Transverse colon (tissue), 4 donors: ENCODE measurements at regions not wholly inside any gene's neighbourhood (a gene's known extent, or its start where the extent isn't known, plus 50 kb on each side); places are given as distances from the start of the nearest gene placed in this dataset.

Source experiments
- DNase-seq: peaks from one replicate; pipeline ENCODE4 v3.0.0-alpha.2; 2019
- H3K27ac ChIP-seq, 4 donors: fragments of 200-600 bp; sonication (generic); 2 replicates each; pipeline ENCODE4 v1.5.1; 2016 to 2018; ENCODE audit warnings: inconsistent platforms in 4 of 4
- H3K27me3 ChIP-seq: fragments of 200-600 bp; sonication (generic); 2 replicates; pipeline ENCODE4 v1.5.1; 2017; ENCODE audit warnings: inconsistent platforms
- H3K36me3 ChIP-seq, 4 donors: fragments of 200-600 bp; sonication (generic); 2 replicates each; pipeline ENCODE4 v1.5.1; 2017 to 2019; ENCODE audit warnings: inconsistent platforms in 4 of 4
- H3K4me1 ChIP-seq, 4 donors: fragments of 200-600 bp; sonication (generic); 2 replicates each; pipeline ENCODE4 v1.5.1; 2017 to 2020; ENCODE audit warnings: inconsistent platforms in 4 of 4
- H3K4me3 ChIP-seq, 4 donors: fragments of 200-600 bp; sonication (generic); 1 replicate in 1 of 4; 2 replicates in 3 of 4; pipeline versions ENCODE4 v1.5.1 to v1.6.1; 2017 to 2019; ENCODE audit warnings: inconsistent platforms in 4 of 4
- H3K9me3 ChIP-seq, 2 donors: fragments of 200-600 bp; sonication (generic); 2 replicates each; pipeline ENCODE4 v1.5.1; 2017 to 2019; ENCODE audit warnings: inconsistent platforms in 2 of 2
- CTCF ChIP-seq, 5 experiments: fragments of 200-600 bp in 3 of 5; fragments of 450-650 bp in 2 of 5; sonication (generic) in 3 of 5; IDR thresholded peaks; 1 replicate in 2 of 5; 2 replicates in 3 of 5; pipeline ENCODE4 v1.5.1; 2016 to 2017; ENCODE audit warnings: antibody characterized with exemption in 5 of 5, inconsistent platforms in 3 of 5, mild to moderate bottlenecking in 2 of 5, moderate library complexity in 1 of 5
- EP300 ChIP-seq: sonication (generic); formaldehyde crosslinking; IDR thresholded peaks from one replicate; pipeline ENCODE4 v1.6.1; 2017; ENCODE audit warnings: antibody characterized with exemption, low read depth
- POLR2A ChIP-seq: fragments of 450-650 bp; IDR thresholded peaks from one replicate; pipeline ENCODE4 v1.6.1; 2016; ENCODE audit warnings: antibody characterized with exemption, mild to moderate bottlenecking, moderate library complexity
- POLR2AphosphoS5 ChIP-seq, 3 donors: sonication (generic); formaldehyde crosslinking; IDR thresholded peaks; one replicate each; pipeline ENCODE4 v1.6.1; 2016; ENCODE audit warnings: antibody characterized with exemption in 3 of 3
- WGBS, 2 donors: methylation state at CpG; one replicate each; pipeline ENCODE4 v1.1.5; 2018; ENCODE audit warnings: low coverage in 1 of 2; 5-methylcytosine and 5-hydroxymethylcytosine counted together
- in situ Hi-C, 4 donors: fragments of 200-750 bp; cut with MboI; loops; one replicate each; pipeline versions ENCODE4 v1.15.0 to v1.15.1; 2017; ENCODE audit warnings: low sequenced_read_pairs in 3 of 4, low pct_ligation_motif_present in 1 of 4, low pct_unique_long_range_greater_than_20kb in 1 of 4
- intact Hi-C: fragments of 100-400 bp; cut with DNase I; formaldehyde crosslinking; loops from one replicate; pipeline ENCODE4 v1.15.1; 2023; ENCODE audit warnings: low total_unique reads

- no peaks in the 10 kb centered on the region for H3K36me3 ChIP-seq
- in situ Hi-C loops: loop anchor here in 2 of 4 donors (25.0 kb wide), 1 partner anchor 400 kb away; the partner anchor contains the start of gene ADAMTS6 (in 2 of the 2)
- H3K4me3 ChIP-seq: no peak overlapping the region
- 80 to 82% methylated on average over 3 of the region's 3 CpGs for WGBS, 2 donors
- no peaks in the 10 kb centered on the region for H3K27me3 ChIP-seq
- no peaks in the 10 kb centered on the region for H3K4me1 ChIP-seq
- no peak for DNase-seq
- no peak overlapping the region for H3K27ac ChIP-seq
- intact Hi-C loops: no loop called here
- no peaks in the 10 kb centered on the region for H3K9me3 ChIP-seq
- no peak for TF ChIP-seq POLR2A
These were observed 318.4 kb downstream of the CWC27 start for GRCh38 chr5:65087154-65087553.

DNA sequence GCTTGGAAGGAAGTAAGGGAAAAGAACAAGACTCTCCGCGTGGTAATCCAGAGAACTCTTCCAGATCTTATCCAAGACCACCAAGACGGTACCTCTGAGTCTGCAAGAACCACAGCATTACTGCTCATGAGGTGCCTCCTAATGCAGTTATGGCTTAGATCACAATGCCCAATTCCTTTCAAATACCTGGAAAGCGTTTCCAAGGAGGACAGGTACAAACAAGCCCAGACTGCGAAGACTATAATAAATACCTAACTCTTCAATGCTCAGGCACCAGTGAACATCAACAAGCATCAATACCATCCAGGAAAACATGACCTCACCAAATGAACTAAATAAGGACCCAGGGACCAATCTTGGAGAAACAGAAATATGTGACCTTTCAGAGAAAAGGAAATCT, 325.5 kb downstream of the CWC27 start:
- Histone ChIP-seq H3K9me3 (no peaks in the 10 kb centered on the region), H3K4me3 (no peak overlapping the region), H3K36me3 (no peaks in the 10 kb centered on the region), H3K27me3 (no peaks in the 10 kb centered on the region), H3K27ac (no peak overlapping the region), H3K4me1 (no peaks in the 10 kb centered on the region)
- WGBS, 2 donors: 73% methylated on average over 5 of the region's 5 CpGs; no CpG with 5 or more reads in 1 of the 2 donors
- TF ChIP-seq POLR2A (no peak), EP300 (no peak), POLR2AphosphoS5 (IDR thresholded peaks at IDR 0.05) (no peak), CTCF (IDR thresholded peaks at IDR 0.05) (no peak)
- intact Hi-C loops (no loop called here), in situ Hi-C loops (loop anchor here in 2 of 4 donors (25.0 kb wide), 1 partner anchor 393 kb away; the partner anchor contains the start of gene ADAMTS6 (in 2 of the 2))
- no peak for DNase-seq

DNA sequence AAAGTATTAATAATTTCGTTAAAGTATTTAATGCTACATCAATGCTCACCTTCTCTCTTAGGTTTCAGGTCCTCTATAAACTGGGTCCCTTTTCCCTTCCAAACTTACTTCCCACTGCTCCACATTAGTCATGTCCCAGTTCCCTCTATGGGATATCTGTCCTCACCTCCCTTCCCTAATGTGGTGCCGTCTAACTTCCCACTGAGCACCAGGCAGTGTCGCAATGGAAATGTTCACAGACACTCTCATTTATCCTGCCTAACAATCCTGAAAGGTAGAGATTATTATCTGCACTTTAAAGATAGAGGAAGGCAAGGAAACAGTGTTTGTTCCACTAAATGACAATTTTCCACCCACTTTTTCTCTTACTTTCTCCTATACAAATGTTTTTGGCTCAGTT, 329.7 kb downstream of the CWC27 start:
- Histone ChIP-seq H3K4me1 (peaks cover 0 to 10% (median 2%) of the 10 kb centered on the region in 4 donors), H3K4me3 (no peak overlapping the region), H3K36me3 (no peaks in the 10 kb centered on the region), H3K9me3 (no peaks in the 10 kb centered on the region), H3K27me3 (no peaks in the 10 kb centered on the region), H3K27ac (no peak overlapping the region)
- in situ Hi-C loops: loop anchor here in 2 of 4 donors (25.0 kb wide), 1 partner anchor 389 kb away; the partner anchor contains the start of gene ADAMTS6 (in 2 of the 2)
- intact Hi-C loops: no loop called here
- no peak for DNase-seq
- no peak for TF ChIP-seq EP300
- TF ChIP-seq CTCF (IDR thresholded peaks at IDR 0.05): no peak
- TF ChIP-seq POLR2AphosphoS5 (IDR thresholded peaks at IDR 0.05): no peak
- TF ChIP-seq POLR2A: no peak
- WGBS, 2 donors: 87 to 93% methylated on average over 3 of the region's 3 CpGs
